IMR-90 (cell line): ENCODE measurements at regions not wholly inside any gene's neighbourhood (a gene's known extent, or its start where the extent isn't known, plus 50 kb on each side); places are given as distances from the start of the nearest gene placed in this dataset.

ENCODE experiments used
- ATAC-seq: fragments of 200-7000 bp; cut with Tn5 transposase; 2 replicates; pipeline ENCODE4 v1.9.1; 2020; ENCODE audit warnings: low read depth, mild to moderate bottlenecking, moderate library complexity
- BruUV-seq: library from RNA; stranded (reverse); fragments of 400-500 nt; replicated peaks from 2 replicates; lab custom pipeline; 2021; lab: Mats Ljungman, UMichigan
- CTCF ChIA-PET: fragments of 300-600 bp; formaldehyde crosslinking; extraction: SDS; loops from one replicate; lab custom pipeline; 2021; ENCODE audit warnings: antibody characterized with exemption; lab: Yijun Ruan, JAX
- POLR2A ChIA-PET: fragments of 300-600 bp; sonication (Branson Sonifier 250); formaldehyde crosslinking; loops from one replicate; lab custom pipeline; 2022; ENCODE audit warnings: antibody characterized with exemption; ENCODE audit not compliant: unreplicated experiment; lab: Charles Lee
- DNase-seq: peaks from one replicate; pipeline ENCODE4 v3.0.0; 2013
- H2AFZ ChIP-seq: replicated peaks from 2 replicates; pipeline ENCODE3; 2013; ENCODE audit warnings: low read length, mild to moderate bottlenecking; ENCODE audit not compliant: poor library complexity
- H2AK5ac ChIP-seq: 2 replicates; pipeline ENCODE4 v1.6.1; 2013; ENCODE audit warnings: low read depth, low read length, inconsistent platforms
- H2AK9ac ChIP-seq: replicated peaks from 2 replicates; pipeline ENCODE3; 2013; ENCODE audit warnings: mild to moderate bottlenecking, low read depth, low read length, moderate library complexity; ENCODE audit not compliant: poor library complexity
- H2BK120ac ChIP-seq: 2 replicates; pipeline ENCODE4 v1.6.1; 2013; ENCODE audit warnings: low read depth, low read length, inconsistent platforms
- H2BK15ac ChIP-seq: 3 replicates; pipeline ENCODE4 v1.6.1; 2013; ENCODE audit warnings: low read depth, low read length, inconsistent platforms
- H2BK20ac ChIP-seq: 2 replicates; pipeline ENCODE4 v1.6.1; 2013; ENCODE audit warnings: low read depth, mild to moderate bottlenecking, inconsistent platforms, low read length, moderate library complexity
- H2BK5ac ChIP-seq: 2 replicates; pipeline ENCODE4 v1.6.1; 2013; ENCODE audit warnings: mild to moderate bottlenecking, low read depth, low read length, inconsistent platforms; ENCODE audit not compliant: poor library complexity, severe bottlenecking
- H3K14ac ChIP-seq: replicated peaks from 2 replicates; pipeline ENCODE4 v1.6.1; 2013; ENCODE audit warnings: low read depth, low read length, inconsistent platforms
- H3K18ac ChIP-seq: 2 replicates; pipeline ENCODE4 v1.6.1; 2013; ENCODE audit warnings: low read depth, low read length, control low read depth
- H3K23ac ChIP-seq: 2 replicates; pipeline ENCODE4 v1.6.1; 2013; ENCODE audit warnings: low read depth, low read length, inconsistent platforms
- H3K27ac ChIP-seq: 2 replicates; pipeline ENCODE4 v1.5.1; 2013; ENCODE audit warnings: mild to moderate bottlenecking, control low read depth, low read length; ENCODE audit not compliant: insufficient read depth
- H3K27me3 ChIP-seq: 2 replicates; pipeline ENCODE4 v1.6.1; 2013; ENCODE audit warnings: low read length; ENCODE audit not compliant: control insufficient read depth, insufficient read depth
- H3K36me3 ChIP-seq: 2 replicates; pipeline ENCODE4 v1.6.1; 2013; ENCODE audit warnings: low read length, mixed read lengths; ENCODE audit not compliant: control insufficient read depth, insufficient read depth
- H3K4ac ChIP-seq: 2 replicates; pipeline ENCODE4 v1.6.1; 2013; ENCODE audit warnings: low read depth, low read length, inconsistent platforms
- H3K4me1 ChIP-seq: 2 replicates; pipeline ENCODE4 v1.6.1; 2013; ENCODE audit warnings: low read length, mixed read lengths; ENCODE audit not compliant: control insufficient read depth, insufficient read depth
- H3K4me2 ChIP-seq: 2 replicates; pipeline ENCODE4 v1.6.1; 2013; ENCODE audit warnings: low read depth, mild to moderate bottlenecking, control low read depth, low read length, moderate library complexity
- H3K4me3 ChIP-seq: 2 replicates; pipeline ENCODE4 v1.5.1; 2013; ENCODE audit warnings: low read depth, mild to moderate bottlenecking, control low read depth, low read length, moderate library complexity; ENCODE audit not compliant: insufficient read depth
- H3K56ac ChIP-seq: 2 replicates; pipeline ENCODE4 v1.6.1; 2013; ENCODE audit warnings: low read length, inconsistent platforms; ENCODE audit not compliant: insufficient read depth; ENCODE audit errors: extremely low read depth
- H3K79me1 ChIP-seq, 2 experiments: 2 replicates each; pipeline ENCODE4 v1.6.1; 2013; ENCODE audit warnings: low read length in 2 of 2, inconsistent platforms in 1 of 2, low read depth in 1 of 2
- H3K9ac ChIP-seq: 2 replicates; pipeline ENCODE4 v1.6.1; 2013; ENCODE audit warnings: low read depth, low read length, control low read depth
- H3K9me1 ChIP-seq: 2 replicates; pipeline ENCODE4 v1.6.1; 2013; ENCODE audit warnings: low read length, inconsistent platforms; ENCODE audit not compliant: insufficient read depth
- H3K9me3 ChIP-seq: 2 replicates; pipeline ENCODE4 v1.6.1; 2013; ENCODE audit warnings: low read length; ENCODE audit not compliant: control insufficient read depth, insufficient read depth
- H4K20me1 ChIP-seq: 2 replicates; pipeline ENCODE4 v1.6.1; 2013; ENCODE audit warnings: low read length, inconsistent platforms; ENCODE audit not compliant: insufficient read depth
- H4K5ac ChIP-seq: 2 replicates; pipeline ENCODE4 v1.6.1; 2013; ENCODE audit warnings: mild to moderate bottlenecking, low read depth, low read length, control low read depth
- H4K8ac ChIP-seq, 2 experiments: 2 replicates each; pipeline ENCODE4 v1.6.1; 2013; ENCODE audit warnings: low read depth in 2 of 2, low read length in 2 of 2, control low read depth in 1 of 2, inconsistent platforms in 1 of 2
- H4K91ac ChIP-seq: 2 replicates; pipeline ENCODE4 v1.6.1; 2013; ENCODE audit warnings: low read depth, low read length, inconsistent platforms; ENCODE audit not compliant: insufficient read depth
- RCOR1 ChIP-seq: IDR thresholded peaks from 2 replicates; pipeline ENCODE4 v1.6.1; 2012; ENCODE audit warnings: mild to moderate bottlenecking, low read length, improper control_type of control experiment; ENCODE audit not compliant: insufficient replicate concordance
- RFX5 ChIP-seq: IDR thresholded peaks from 2 replicates; pipeline ENCODE4 v1.8.0; 2012; ENCODE audit warnings: low read depth, mild to moderate bottlenecking, low read length, moderate library complexity
- WGBS, 2 experiments: methylation state at CpG; one replicate each; pipeline versions ENCODE4 v1.1.5 to v1.1.7; 2013; ENCODE audit warnings: missing lambda C conversion rate in 2 of 2; ENCODE audit not compliant: insufficient read length in 1 of 2; ENCODE audit errors: extremely low coverage in 2 of 2; 5-methylcytosine and 5-hydroxymethylcytosine counted together
- dilution Hi-C: fragments of 300-500 bp; cut with HindIII; formaldehyde crosslinking; loops from one replicate; pipeline ENCODE4 v1.14.3; 2018; ENCODE audit warnings: low sequenced_read_pairs; ENCODE audit not compliant: unreplicated experiment
- in situ Hi-C: fragments of 300-500 bp; cut with MboI; formaldehyde crosslinking; loops from 3 replicates; pipeline ENCODE4 v1.14.3; 2019; ENCODE audit warnings: low sequenced_read_pairs, inconsistent platforms, mixed read lengths
- intact Hi-C: fragments of 100-400 bp; cut with micrococcal nuclease; formaldehyde crosslinking; loops from 2 replicates; pipeline ENCODE4 v1.10.0; 2022

DNA sequence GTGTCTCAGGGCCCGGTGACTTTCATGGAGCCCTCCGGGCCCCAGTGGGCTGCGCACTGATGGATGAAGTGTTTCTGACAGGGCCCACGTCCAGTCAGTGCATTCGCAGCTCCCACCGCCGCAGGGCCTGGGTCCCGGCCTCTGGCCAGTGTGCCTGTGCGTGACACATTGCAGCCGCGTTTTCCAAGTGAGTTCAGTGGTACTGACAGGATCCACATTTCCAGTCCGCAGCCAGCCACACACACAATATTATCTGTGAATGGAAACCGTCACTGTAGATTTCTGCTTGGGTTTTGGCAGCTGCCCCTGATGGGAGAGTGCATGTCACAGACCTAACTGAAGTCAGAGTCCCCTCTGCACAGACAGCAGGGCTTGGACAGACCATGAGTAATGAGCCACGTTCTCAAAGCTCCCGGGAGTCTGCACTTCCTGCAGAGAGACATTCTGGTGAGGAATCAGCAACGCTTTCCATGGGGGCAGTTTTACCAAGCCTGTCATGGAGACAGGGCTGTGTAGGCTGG is 171.4 kb downstream of the MYLK4 start:
- ChIA-PET CTCF (no interaction called here), POLR2A (no interaction called here)
- H2BK5ac ChIP-seq, result no peak overlapping the region
- H4K5ac ChIP-seq, result peak overlapping the region; percentile 27; the same call in 1 of the 2 replicates
- ATAC-seq, result peak; percentile 79
- H3K56ac ChIP-seq, result no peak overlapping the region; the same call in 1 of the 2 replicates
- no peaks in the 10 kb centered on the region for H3K27me3 ChIP-seq
- H2AFZ ChIP-seq, result peak overlapping the region; percentile 91
- peak overlapping the region; percentile 17 to 74 for H4K8ac ChIP-seq
- H3K4ac ChIP-seq, result peak overlapping the region; percentile 72
- H3K18ac ChIP-seq, result peak overlapping the region; percentile 5; the same call in 1 of the 2 replicates
- 12% methylated on average over 9 of the region's 16 CpGs; no CpG with 5 or more reads in 1 of the 2 experiments for WGBS, 2 experiments
- in situ Hi-C loops (no loop called here), intact Hi-C loops (no loop called here), dilution Hi-C loops (no loop called here)
- H3K9me1 ChIP-seq, result peaks cover 5% of the 10 kb centered on the region; the same call in 1 of the 2 replicates
- peak overlapping the region; percentile 46 for H3K27ac ChIP-seq
- H3K9me3 ChIP-seq, result no peaks in the 10 kb centered on the region
- BruUV-seq, result no TSS peak
- H3K4me1 ChIP-seq, result peaks cover 10% of the 10 kb centered on the region
- H3K79me1 ChIP-seq, result no peaks in the 10 kb centered on the region
- H4K91ac ChIP-seq, result peak overlapping the region; percentile 80
- no peak for TF ChIP-seq RFX5
- no peak for TF ChIP-seq RCOR1
- no peak overlapping the region for H3K9ac ChIP-seq
- H2BK120ac ChIP-seq, result peak overlapping the region; percentile 6
- H2BK20ac ChIP-seq, result peak overlapping the region; percentile 9
- DNase-seq, result peak; percentile 46
- peak overlapping the region; percentile 5; the same call in 1 of the 2 replicates for H3K4me2 ChIP-seq
- H2AK9ac ChIP-seq, result peak overlapping the region; percentile 82
- peak overlapping the region; percentile 73; the same call in 1 of the 3 replicates for H2BK15ac ChIP-seq
- H4K20me1 ChIP-seq, result no peaks in the 10 kb centered on the region
- H3K23ac ChIP-seq, result no peak overlapping the region; the same call in 1 of the 2 replicates
- H3K36me3 ChIP-seq, result no peaks in the 10 kb centered on the region
- peak overlapping the region; percentile 7; the same call in 1 of the 2 replicates for H2AK5ac ChIP-seq
- peak overlapping the region; percentile 85 for H3K14ac ChIP-seq
- no peak overlapping the region for H3K4me3 ChIP-seq
